Astrocyte of the spinal cord (primary cell): ENCODE measurements at regions not wholly inside any gene's neighbourhood (a gene's known extent, or its start where the extent isn't known, plus 50 kb on each side); places are given as distances from the start of the nearest gene placed in this dataset.

Experiments used
- DNase-seq: peaks from one replicate; pipeline ENCODE4 v3.0.0; 2011; ENCODE audit warnings: low read depth, low spot score
- H3K4me3 ChIP-seq: 2 replicates; pipeline ENCODE4 v1.5.1; 2011; ENCODE audit warnings: low read depth, mild to moderate bottlenecking, low read length, moderate library complexity
- in situ Hi-C: cut with HindIII; loops from 2 replicates; pipeline ENCODE4 v1.10.0; 2017; ENCODE audit warnings: low sequenced_read_pairs
- TF ChIP-seq, protein P1 (sequence below): IDR thresholded peaks from 2 replicates; pipeline ENCODE4 v1.5.1; 2012; ENCODE audit warnings: low read depth, mild to moderate bottlenecking, low read length, inconsistent platforms

DNA sequence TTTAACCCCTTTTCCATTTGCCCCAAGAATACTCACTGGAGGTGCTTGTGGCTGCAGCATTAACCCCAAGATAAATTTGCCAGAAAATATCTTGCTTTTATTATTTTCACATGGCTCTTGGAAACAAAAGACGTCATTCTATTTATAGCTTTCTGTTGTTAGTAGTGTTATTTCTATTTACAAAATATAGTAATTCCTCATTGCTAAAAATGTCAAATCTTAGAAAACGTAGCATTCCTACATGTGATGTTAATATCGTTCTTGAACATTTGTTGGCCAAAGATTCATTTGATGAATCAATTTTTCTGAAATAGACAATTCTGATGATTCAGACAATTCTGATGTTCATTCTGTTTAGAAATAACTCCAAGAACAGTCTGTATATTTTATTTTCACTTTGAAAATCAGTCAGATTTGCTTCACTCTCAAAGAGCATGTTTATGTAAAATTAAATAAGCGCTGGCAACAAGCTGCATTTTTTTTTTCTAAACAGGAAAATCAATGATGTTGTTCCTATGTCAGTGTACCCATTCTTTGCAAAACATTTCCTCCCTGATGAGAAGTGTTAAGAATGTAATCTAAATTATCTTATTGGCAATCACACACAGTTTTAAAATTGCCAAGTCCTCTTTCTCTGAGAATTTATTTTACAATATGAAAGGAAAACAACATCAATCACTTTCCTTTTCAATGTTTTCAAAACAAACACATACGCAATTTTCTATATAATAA, 334.0 kb downstream of the KCTD12 start:
- TF ChIP-seq, protein P1, sequence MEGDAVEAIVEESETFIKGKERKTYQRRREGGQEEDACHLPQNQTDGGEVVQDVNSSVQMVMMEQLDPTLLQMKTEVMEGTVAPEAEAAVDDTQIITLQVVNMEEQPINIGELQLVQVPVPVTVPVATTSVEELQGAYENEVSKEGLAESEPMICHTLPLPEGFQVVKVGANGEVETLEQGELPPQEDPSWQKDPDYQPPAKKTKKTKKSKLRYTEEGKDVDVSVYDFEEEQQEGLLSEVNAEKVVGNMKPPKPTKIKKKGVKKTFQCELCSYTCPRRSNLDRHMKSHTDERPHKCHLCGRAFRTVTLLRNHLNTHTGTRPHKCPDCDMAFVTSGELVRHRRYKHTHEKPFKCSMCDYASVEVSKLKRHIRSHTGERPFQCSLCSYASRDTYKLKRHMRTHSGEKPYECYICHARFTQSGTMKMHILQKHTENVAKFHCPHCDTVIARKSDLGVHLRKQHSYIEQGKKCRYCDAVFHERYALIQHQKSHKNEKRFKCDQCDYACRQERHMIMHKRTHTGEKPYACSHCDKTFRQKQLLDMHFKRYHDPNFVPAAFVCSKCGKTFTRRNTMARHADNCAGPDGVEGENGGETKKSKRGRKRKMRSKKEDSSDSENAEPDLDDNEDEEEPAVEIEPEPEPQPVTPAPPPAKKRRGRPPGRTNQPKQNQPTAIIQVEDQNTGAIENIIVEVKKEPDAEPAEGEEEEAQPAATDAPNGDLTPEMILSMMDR = no peak

DNA sequence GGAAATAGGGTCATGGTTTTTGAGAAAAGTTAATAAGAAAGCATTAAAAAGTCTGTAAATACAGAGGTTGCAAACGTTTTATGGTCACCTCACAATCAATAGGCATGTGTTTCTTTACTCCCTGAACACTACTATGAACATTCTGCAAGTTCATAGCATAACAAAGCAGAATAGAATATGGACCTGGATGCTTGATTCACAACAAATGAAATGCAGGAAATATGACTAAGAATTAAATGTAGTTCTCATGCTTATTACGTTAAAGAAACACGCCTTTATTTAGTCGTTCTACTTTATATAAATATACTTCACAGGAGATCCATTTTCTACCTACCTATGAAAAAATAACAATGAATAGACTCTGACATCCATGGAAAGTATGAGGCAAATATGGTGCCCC, 344.0 kb downstream of the KCTD12 start:
- H3K4me3 ChIP-seq = no peak overlapping the region
- in situ Hi-C loops = no loop called here
- no peak for DNase-seq
- TF ChIP-seq, protein P1 = no peak

More for the DNA sequence above, 334.0 kb downstream of the KCTD12 start:
- in situ Hi-C loops = no loop called here
- H3K4me3 ChIP-seq = no peak overlapping the region
- DNase-seq = no peak

DNA sequence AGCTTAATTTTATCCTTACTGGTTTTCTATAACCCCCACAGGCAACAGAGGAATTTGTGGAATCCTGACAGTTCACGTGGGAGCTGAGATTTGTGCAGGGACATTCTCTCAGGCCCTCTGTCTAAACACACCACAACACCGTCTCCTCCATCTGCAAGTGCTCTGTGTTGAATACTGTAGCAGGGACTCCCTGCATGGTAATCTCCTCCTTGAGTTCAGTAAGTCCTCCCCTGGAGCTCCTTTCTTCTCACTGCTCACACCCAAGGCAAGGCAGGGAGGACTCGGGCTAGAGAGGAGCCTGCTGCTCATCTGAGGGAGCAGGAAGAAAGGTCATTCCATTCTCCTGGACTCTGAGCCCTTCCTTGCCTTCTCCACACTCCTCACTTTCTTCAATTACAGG, 348.2 kb downstream of the KCTD12 start:
- DNase-seq = no peak
- in situ Hi-C loops = no loop called here
- TF ChIP-seq, protein P1 = no peak
- H3K4me3 ChIP-seq = no peak overlapping the region

DNA sequence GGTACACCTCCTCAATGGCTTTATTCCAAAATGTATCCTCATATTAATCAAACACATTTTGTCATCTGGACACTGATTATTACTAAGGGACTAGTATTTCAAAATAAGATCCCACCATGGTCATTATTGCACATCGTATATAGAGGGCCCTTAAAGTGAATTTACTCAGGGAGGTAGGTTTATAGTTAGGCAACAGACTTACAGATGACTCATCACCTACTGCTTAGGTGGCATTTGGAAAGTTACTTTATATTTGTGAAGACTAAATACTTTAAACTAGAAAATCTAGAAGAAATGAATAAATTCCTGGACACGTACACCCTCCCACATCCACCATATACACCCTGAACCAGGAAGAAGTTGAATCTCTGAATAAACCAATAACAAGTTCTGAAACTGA, 353.0 kb downstream of the KCTD12 start:
- TF ChIP-seq, protein P1 = no peak
- peak; percentile 29 for DNase-seq
- H3K4me3 ChIP-seq = no peak overlapping the region
- in situ Hi-C loops = no loop called here

GRCh38 chr13:76527041-76527440, 359.2 kb downstream of the KCTD12 start:
- no peak overlapping the region for H3K4me3 ChIP-seq
- TF ChIP-seq, protein P1 = no peak
- no peak for DNase-seq
- in situ Hi-C loops = no loop called here

- DNase-seq = no peak
- H3K4me3 ChIP-seq = no peak overlapping the region
- in situ Hi-C loops = no loop called here
- TF ChIP-seq, protein P1 = no peak
These were observed 362.4 kb downstream of the KCTD12 start for GRCh38 chr13:76523740-76524340.
